ENCODE measurements at regions not wholly inside any gene's neighbourhood (a gene's known extent, or its start where the extent isn't known, plus 50 kb on each side); places are given as distances from the start of the nearest gene placed in this dataset.

DNA sequence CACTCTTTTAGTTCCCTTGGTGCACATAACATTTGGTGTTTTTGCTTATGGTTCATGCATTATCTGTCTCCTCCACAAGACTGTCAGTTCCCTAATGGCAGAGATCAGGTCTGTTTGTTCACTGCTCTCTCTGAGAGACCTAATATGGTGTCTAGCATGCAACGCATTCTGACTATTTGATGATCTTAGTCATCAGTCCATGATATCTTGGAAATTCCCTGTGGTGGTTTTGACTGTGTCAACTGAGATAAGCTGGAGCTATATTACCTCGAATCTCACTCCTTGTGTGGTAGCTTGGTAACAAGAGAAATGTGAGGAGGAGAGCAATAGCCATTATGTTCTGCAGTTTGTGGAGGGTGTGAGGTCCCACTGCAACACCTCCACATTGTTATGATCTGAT, 229.8 kb downstream of the FRK start (continued):
- TF ChIP-seq DACH1 (IDR thresholded peaks at IDR 0.05; ENCODE audit: partially characterized antibody): no peak
- no peak for TF ChIP-seq RBM17 (IDR thresholded peaks at IDR 0.05; ENCODE audit: borderline replicate concordance, low read depth, low read length)
- TF ChIP-seq GTF2F1 (IDR thresholded peaks at IDR 0.05; ENCODE audit: low read depth, low read length): no peak
- TF ChIP-seq POLR2A (conservative IDR thresholded peaks at IDR 0.05): no peak
- no peak for TF ChIP-seq ZNF134 (CRISPR knock-in tag; conservative IDR thresholded peaks at IDR 0.05)
- TF ChIP-seq, protein P1, sequence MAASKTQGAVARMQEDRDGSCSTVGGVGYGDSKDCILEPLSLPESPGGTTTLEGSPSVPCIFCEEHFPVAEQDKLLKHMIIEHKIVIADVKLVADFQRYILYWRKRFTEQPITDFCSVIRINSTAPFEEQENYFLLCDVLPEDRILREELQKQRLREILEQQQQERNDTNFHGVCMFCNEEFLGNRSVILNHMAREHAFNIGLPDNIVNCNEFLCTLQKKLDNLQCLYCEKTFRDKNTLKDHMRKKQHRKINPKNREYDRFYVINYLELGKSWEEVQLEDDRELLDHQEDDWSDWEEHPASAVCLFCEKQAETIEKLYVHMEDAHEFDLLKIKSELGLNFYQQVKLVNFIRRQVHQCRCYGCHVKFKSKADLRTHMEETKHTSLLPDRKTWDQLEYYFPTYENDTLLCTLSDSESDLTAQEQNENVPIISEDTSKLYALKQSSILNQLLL (CRISPR knock-in tag; IDR thresholded peaks at IDR 0.05; ENCODE audit: borderline replicate concordance): no peak
- TF ChIP-seq BACH1 (tag; IDR thresholded peaks at IDR 0.05): no peak
- no peak for TF ChIP-seq EP400 (IDR thresholded peaks at IDR 0.05)
- no peak for TF ChIP-seq TCF7L2 (IDR thresholded peaks at IDR 0.05; ENCODE audit: low read depth, low read length)
- TF ChIP-seq, protein P2, sequence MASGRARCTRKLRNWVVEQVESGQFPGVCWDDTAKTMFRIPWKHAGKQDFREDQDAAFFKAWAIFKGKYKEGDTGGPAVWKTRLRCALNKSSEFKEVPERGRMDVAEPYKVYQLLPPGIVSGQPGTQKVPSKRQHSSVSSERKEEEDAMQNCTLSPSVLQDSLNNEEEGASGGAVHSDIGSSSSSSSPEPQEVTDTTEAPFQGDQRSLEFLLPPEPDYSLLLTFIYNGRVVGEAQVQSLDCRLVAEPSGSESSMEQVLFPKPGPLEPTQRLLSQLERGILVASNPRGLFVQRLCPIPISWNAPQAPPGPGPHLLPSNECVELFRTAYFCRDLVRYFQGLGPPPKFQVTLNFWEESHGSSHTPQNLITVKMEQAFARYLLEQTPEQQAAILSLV (tag; IDR thresholded peaks at IDR 0.05): no peak

DNA sequence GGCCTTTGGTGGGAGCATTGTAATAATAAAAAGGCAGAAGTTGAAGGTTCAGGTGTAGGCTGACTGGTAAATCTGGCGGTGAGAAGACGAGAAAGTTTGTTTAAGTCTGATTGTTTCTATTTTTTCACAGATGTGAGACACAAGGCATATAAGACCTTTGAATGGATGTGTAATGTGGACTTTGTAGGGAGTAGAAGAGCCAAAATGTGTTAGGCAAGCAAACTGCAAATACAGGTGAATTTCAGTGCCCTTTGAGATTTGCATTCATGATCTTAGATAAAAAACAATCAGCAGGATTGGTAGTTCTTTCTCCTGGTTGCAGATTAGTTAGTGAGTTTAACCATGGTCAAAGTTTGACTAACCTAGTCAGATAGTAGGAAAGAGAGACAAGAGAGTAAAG, 238.9 kb downstream of the FRK start:
- ChIA-PET CTCF (ENCODE audit: low intra/inter-chr PET ratio) (no interaction called here), POLR2A (no interaction called here)
- BruUV-seq (replicated peaks): no TSS peak
- H3K4me2 ChIP-seq (ENCODE audit: insufficient read depth, low read length): no peak overlapping the region
- H3K79me2 ChIP-seq (ENCODE audit: control insufficient read depth, insufficient read depth, low read length): no peaks in the 10 kb centered on the region
- in situ Hi-C loops (cut with MboI): no loop called here
- TF ChIP-seq ZFP1 (CRISPR knock-in tag; IDR thresholded peaks at IDR 0.05): no peak
- no peak for TF ChIP-seq DNMT1 (IDR thresholded peaks at IDR 0.05)
- no peak for TF ChIP-seq HDAC3 (IDR thresholded peaks at IDR 0.05; ENCODE audit: borderline replicate concordance, partially characterized antibody)
- no peak for TF ChIP-seq RBM22 (IDR thresholded peaks at IDR 0.05; ENCODE audit: low read depth, low read length, poor library complexity, severe bottlenecking)
- no peak for TF ChIP-seq FUS (optimal IDR thresholded peaks at IDR 0.05; ENCODE audit: low read depth, low read length)
- TF ChIP-seq, protein P1 (CRISPR knock-in tag; IDR thresholded peaks at IDR 0.05; ENCODE audit: borderline replicate concordance): no peak
- H3K27ac ChIP-seq (ENCODE audit: extremely low read depth, low read depth, low read length): no peak overlapping the region
- no peaks in the 10 kb centered on the region for H3K36me3 ChIP-seq (ENCODE audit: control insufficient read depth, insufficient read depth, low read length)
- 4% methylated on average over 2 of the region's 2 CpGs for WGBS (ENCODE audit: insufficient coverage, low coverage, missing lambda C conversion rate)
- no peak for FAIRE-seq
- no peaks in the 10 kb centered on the region for H3K9me1 ChIP-seq (ENCODE audit: control insufficient read depth, insufficient read depth, low read length)
- H3K9me3 ChIP-seq (replicated peaks; ENCODE audit: control insufficient read depth, insufficient read depth, low read depth, low read length): no peaks in the 10 kb centered on the region; the same call in 1 of the 2 replicates
- H3K9ac ChIP-seq (ENCODE audit: insufficient read depth in 1 of 2, low read depth in 2 of 2, low read length in 2 of 2): no peak overlapping the region
- no peaks in the 10 kb centered on the region for H4K20me1 ChIP-seq (replicated peaks; ENCODE audit: control insufficient read depth, insufficient read depth, low read length)
- no peak for ATAC-seq
- intact Hi-C loops (cut with micrococcal nuclease): no loop called here
- no peaks in the 10 kb centered on the region for H3K4me1 ChIP-seq (replicated peaks in 1 of 2; ENCODE audit: control insufficient read depth in 2 of 2, insufficient read depth in 2 of 2, low read length in 2 of 2)
- no peak overlapping the region for H2AFZ ChIP-seq (ENCODE audit: low read depth, low read length)
- H3K4me3 ChIP-seq: no peak overlapping the region
- no peaks in the 10 kb centered on the region for H3K27me3 ChIP-seq (ENCODE audit: control insufficient read depth in 2 of 2, insufficient read depth in 2 of 2, low read length in 2 of 2)
- DNase-seq (ENCODE audit: extremely low read depth in 1 of 4, low spot score in 3 of 4): no peak

Measured in K562 (cell line).